ENCODE measurements at regions not wholly inside any gene's neighbourhood (a gene's known extent, or its start where the extent isn't known, plus 50 kb on each side); places are given as distances from the start of the nearest gene placed in this dataset.

DNA sequence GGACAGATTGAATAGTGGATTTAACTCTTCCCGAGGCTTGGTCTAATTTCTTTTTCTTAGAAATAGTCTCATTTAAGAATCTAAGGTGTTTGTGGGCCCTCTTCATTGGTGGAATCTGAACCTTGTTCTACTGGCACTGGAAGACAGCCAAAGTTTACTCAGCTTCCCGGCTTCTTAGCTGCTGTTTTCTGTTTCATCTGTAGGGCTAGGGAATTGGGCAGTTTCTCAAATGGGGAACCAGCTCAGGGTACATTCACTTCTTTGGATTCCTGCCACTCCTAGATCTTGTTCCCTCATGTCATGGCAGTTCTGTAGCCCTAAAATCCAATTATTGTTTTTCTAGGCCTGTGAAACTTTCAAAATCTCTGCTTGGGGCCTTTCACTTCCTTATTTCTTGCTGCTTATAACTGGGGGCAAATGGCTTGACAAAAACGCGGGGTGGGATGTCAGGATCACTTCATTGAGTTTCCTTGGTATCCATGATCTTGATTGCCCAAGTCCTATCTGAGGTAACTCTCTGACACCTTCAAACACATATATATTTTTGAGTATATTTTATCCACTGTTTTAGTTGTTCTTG lies 985.0 kb downstream of the C4orf33 start:
- Histone ChIP-seq H4K8ac (ENCODE audit: low read depth in 2 of 2, low read length in 2 of 2) (no peak overlapping the region), H3K4me2 (ENCODE audit: low read depth, low read length) (no peak overlapping the region), H2BK5ac (ENCODE audit: low read depth, low read length, poor library complexity, severe bottlenecking) (no peak overlapping the region), H4K20me1 (ENCODE audit: insufficient read depth, low read length) (no peaks in the 10 kb centered on the region), H3K18ac (ENCODE audit: low read depth, low read length) (no peak overlapping the region), H3K56ac (ENCODE audit: extremely low read depth, insufficient read depth, low read length) (no peak overlapping the region), H3K9ac (ENCODE audit: low read depth, low read length) (no peak overlapping the region), H3K9me1 (ENCODE audit: insufficient read depth, low read length) (no peaks in the 10 kb centered on the region), H3K79me1 (ENCODE audit: low read depth in 1 of 2, low read length in 2 of 2) (no peaks in the 10 kb centered on the region), H3K23ac (ENCODE audit: low read depth, low read length) (no peak overlapping the region), H2BK15ac (ENCODE audit: low read depth, low read length) (no peak overlapping the region), H3K27me3 (ENCODE audit: control insufficient read depth, insufficient read depth, low read length) (no peaks in the 10 kb centered on the region), H2BK20ac (ENCODE audit: low read depth, low read length) (no peak overlapping the region), H3K9me3 (ENCODE audit: control insufficient read depth, insufficient read depth, low read length) (0 out of 2 replicates have a peak, but pooled peaks cover 2% of the 10 kb centered on the region), H3K4me3 (ENCODE audit: insufficient read depth, low read depth, low read length) (no peak overlapping the region), H2AFZ (replicated peaks; ENCODE audit: low read length, poor library complexity) (no peak overlapping the region), H4K91ac (ENCODE audit: insufficient read depth, low read depth, low read length) (no peak overlapping the region), H2BK120ac (ENCODE audit: low read depth, low read length) (no peak overlapping the region), H4K5ac (ENCODE audit: low read depth, low read length) (no peak overlapping the region), H2AK9ac (replicated peaks; ENCODE audit: low read depth, low read length, poor library complexity) (no peak overlapping the region), H3K14ac (replicated peaks; ENCODE audit: low read depth, low read length) (no peak overlapping the region), H2AK5ac (ENCODE audit: low read depth, low read length) (no peak overlapping the region), H3K36me3 (ENCODE audit: control insufficient read depth, insufficient read depth, low read length) (no peaks in the 10 kb centered on the region), H3K4ac (ENCODE audit: low read depth, low read length) (no peak overlapping the region), H3K27ac (ENCODE audit: insufficient read depth, low read length) (no peak overlapping the region), H3K4me1 (ENCODE audit: control insufficient read depth, insufficient read depth, low read length) (no peaks in the 10 kb centered on the region)
- POLR2A ChIA-PET (ENCODE audit: unreplicated experiment): no interaction called here
- WGBS, 2 experiments (ENCODE audit: extremely low coverage in 2 of 2, insufficient read length in 1 of 2): no CpG with 5 or more reads among the region's 4 CpGs
- in situ Hi-C loops (cut with MboI; ENCODE audit: low sequenced_read_pairs) (no loop called here), intact Hi-C loops (cut with micrococcal nuclease) (no loop called here), dilution Hi-C loops (cut with HindIII; ENCODE audit: low sequenced_read_pairs, unreplicated experiment) (no loop called here)
- TF ChIP-seq MAZ (IDR thresholded peaks at IDR 0.05; ENCODE audit: borderline replicate concordance, low read depth, low read length): no peak
- TF ChIP-seq RAD21 (IDR thresholded peaks at IDR 0.05; ENCODE audit: low read length): no peak
- TF ChIP-seq, protein P1, sequence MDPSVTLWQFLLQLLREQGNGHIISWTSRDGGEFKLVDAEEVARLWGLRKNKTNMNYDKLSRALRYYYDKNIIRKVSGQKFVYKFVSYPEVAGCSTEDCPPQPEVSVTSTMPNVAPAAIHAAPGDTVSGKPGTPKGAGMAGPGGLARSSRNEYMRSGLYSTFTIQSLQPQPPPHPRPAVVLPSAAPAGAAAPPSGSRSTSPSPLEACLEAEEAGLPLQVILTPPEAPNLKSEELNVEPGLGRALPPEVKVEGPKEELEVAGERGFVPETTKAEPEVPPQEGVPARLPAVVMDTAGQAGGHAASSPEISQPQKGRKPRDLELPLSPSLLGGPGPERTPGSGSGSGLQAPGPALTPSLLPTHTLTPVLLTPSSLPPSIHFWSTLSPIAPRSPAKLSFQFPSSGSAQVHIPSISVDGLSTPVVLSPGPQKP (IDR thresholded peaks at IDR 0.05; ENCODE audit: borderline replicate concordance, low read depth, low read length): no peak
- no peak for TF ChIP-seq MAFK (IDR thresholded peaks at IDR 0.05; ENCODE audit: low read depth, low read length)
- TF ChIP-seq CHD1 (IDR thresholded peaks at IDR 0.05; ENCODE audit: low read depth, low read length): no peak
- no peak for TF ChIP-seq MXI1 (IDR thresholded peaks at IDR 0.05; ENCODE audit: borderline replicate concordance, low read depth, low read length)
- DNase-seq (no peak), ATAC-seq (ENCODE audit: low read depth) (no peak)
- CTCF ChIA-PET: interaction anchor here (0.6 kb wide), 1 partner anchor 27 kb away, joined by 4 read pairs; no protein-coding TSS in a partner anchor
- BruUV-seq (replicated peaks): no TSS peak

All from IMR-90 (cell line).